H1 (cell line): ENCODE measurements at regions not wholly inside any gene's neighbourhood (a gene's known extent, or its start where the extent isn't known, plus 50 kb on each side); places are given as distances from the start of the nearest gene placed in this dataset.

ENCODE experiments used
- CTCF ChIA-PET: fragments of 300-600 bp; sonication (Branson Sonifier 250); formaldehyde crosslinking; loops from one replicate; lab custom pipeline; 2021; ENCODE audit not compliant: partially characterized antibody; lab: Charles Lee
- POLR2A ChIA-PET: fragments of 300-600 bp; sonication (Branson Sonifier 250); formaldehyde crosslinking; loops from one replicate; lab custom pipeline; 2021; ENCODE audit warnings: inconsistent platforms; ENCODE audit not compliant: partially characterized antibody; lab: Charles Lee
- DNase-seq, 2 experiments: peaks; one replicate each; pipeline versions ENCODE4 v3.0.0 to v3.0.0-alpha.2; 2010 to 2022; ENCODE audit warnings: low spot score in 2 of 2, low read depth in 1 of 2, mixed read lengths in 1 of 2
- FAIRE-seq: peaks from 2 replicates; lab custom pipeline; 2011; peaks lifted over from hg19 to GRCh38; lab: Jason Lieb, UNC
- H2AFZ ChIP-seq: 2 replicates; pipeline ENCODE4 v1.8.1; 2012; ENCODE audit warnings: low read length, inconsistent platforms
- H2AK5ac ChIP-seq: 2 replicates; pipeline ENCODE4 v1.6.1; 2013; ENCODE audit warnings: low read depth, low read length
- H2BK120ac ChIP-seq: replicated peaks from 2 replicates; pipeline ENCODE3; 2013; ENCODE audit warnings: low read depth, low read length, inconsistent platforms
- H2BK12ac ChIP-seq: 2 replicates; pipeline ENCODE4 v1.6.1; 2013; ENCODE audit warnings: low read depth, low read length
- H2BK15ac ChIP-seq: 2 replicates; pipeline ENCODE4 v1.6.1; 2013; ENCODE audit warnings: low read length
- H2BK20ac ChIP-seq: 2 replicates; pipeline ENCODE4 v1.6.1; 2013; ENCODE audit warnings: low read length
- H2BK5ac ChIP-seq: 2 replicates; pipeline ENCODE4 v1.6.1; 2013; ENCODE audit warnings: low read depth, low read length
- H3K14ac ChIP-seq: 2 replicates; pipeline ENCODE4 v1.6.1; 2013; ENCODE audit warnings: inconsistent platforms; ENCODE audit not compliant: insufficient read length
- H3K18ac ChIP-seq: 2 replicates; pipeline ENCODE4 v1.6.1; 2013; ENCODE audit warnings: low read length; ENCODE audit errors: extremely low read depth
- H3K23ac ChIP-seq: 2 replicates; pipeline ENCODE4 v1.6.1; 2013; ENCODE audit warnings: inconsistent platforms; ENCODE audit not compliant: insufficient read length
- H3K23me2 ChIP-seq: 2 replicates; pipeline ENCODE4 v1.6.1; 2013; ENCODE audit warnings: low read depth, low read length
- H3K27ac ChIP-seq: 2 replicates; pipeline ENCODE4 v1.6.1; 2011; ENCODE audit warnings: low read depth, low read length, inconsistent platforms
- H3K27me3 ChIP-seq, 4 experiments: replicated peaks in 1 of 4; 1 replicate in 1 of 4; 2 replicates in 3 of 4; pipeline versions ENCODE4 v1.6.1 to v1.8.1; 2011 to 2013; ENCODE audit warnings: low read length in 3 of 4, mild to moderate bottlenecking in 3 of 4, inconsistent platforms in 2 of 4, mixed read lengths in 2 of 4, moderate library complexity in 1 of 4; ENCODE audit not compliant: control insufficient read depth in 3 of 4, insufficient read depth in 3 of 4; ENCODE audit errors: extremely low read depth in 1 of 4
- H3K36me3 ChIP-seq, 4 experiments: 2 replicates each; pipeline versions ENCODE4 v1.6.1 to v1.8.1; 2011 to 2013; ENCODE audit warnings: mild to moderate bottlenecking in 4 of 4, low read length in 3 of 4, moderate library complexity in 2 of 4, control low read depth in 1 of 4, inconsistent platforms in 1 of 4; ENCODE audit not compliant: insufficient read depth in 4 of 4, control insufficient read depth in 2 of 4
- H3K4ac ChIP-seq: replicated peaks from 2 replicates; pipeline ENCODE3; 2013; ENCODE audit warnings: low read length, low read depth, mixed read lengths, inconsistent platforms; ENCODE audit not compliant: insufficient read length
- H3K4me1 ChIP-seq, 4 experiments: replicated peaks in 1 of 4; 1 replicate in 1 of 4; 2 replicates in 3 of 4; pipeline versions ENCODE4 v1.6.1 to v1.8.1; 2011 to 2013; ENCODE audit warnings: low read length in 3 of 4, inconsistent platforms in 2 of 4, mixed read lengths in 1 of 4; ENCODE audit not compliant: insufficient read depth in 4 of 4, control insufficient read depth in 3 of 4
- H3K4me2 ChIP-seq, 2 experiments: 2 replicates each; pipeline versions ENCODE4 v1.6.1 to v1.8.1; 2011 to 2013; ENCODE audit warnings: low read depth in 2 of 2, low read length in 2 of 2, control low read depth in 1 of 2, inconsistent platforms in 1 of 2, mild to moderate bottlenecking in 1 of 2; ENCODE audit not compliant: insufficient read depth in 1 of 2
- H3K4me3 ChIP-seq, 4 experiments: fragments of 200-600, 300-600 bp in 1 of 4; sonication (generic), shearing (Covaris generic), sonication (Bioruptor Twin) in 1 of 4; 2 replicates each; pipeline versions ENCODE4 v1.5.1 to v1.8.1; 2011 to 2016; ENCODE audit warnings: low read length in 4 of 4, low read depth in 3 of 4, control low read depth in 2 of 4, inconsistent platforms in 2 of 4, mild to moderate bottlenecking in 2 of 4, mixed read lengths in 1 of 4, moderate library complexity in 1 of 4; ENCODE audit not compliant: insufficient read depth in 2 of 4; ENCODE audit errors: extremely low read depth in 1 of 4
- H3K56ac ChIP-seq: replicated peaks from 2 replicates; pipeline ENCODE3; 2013; ENCODE audit warnings: low read depth, mild to moderate bottlenecking, mixed read lengths, low read length, inconsistent platforms; ENCODE audit not compliant: insufficient read length
- H3K79me1 ChIP-seq: 2 replicates; pipeline ENCODE4 v1.6.1; 2013; ENCODE audit warnings: low read depth, low read length, control low read depth
- H3K79me2 ChIP-seq, 2 experiments: 2 replicates each; pipeline versions ENCODE4 v1.6.1 to v1.8.1; 2012 to 2013; ENCODE audit warnings: low read length in 2 of 2, mild to moderate bottlenecking in 2 of 2, inconsistent platforms in 1 of 2; ENCODE audit not compliant: insufficient read depth in 2 of 2, control insufficient read depth in 1 of 2
- H3K9ac ChIP-seq, 4 experiments: replicated peaks in 1 of 4; 1 replicate in 1 of 4; 2 replicates in 3 of 4; pipeline versions ENCODE4 v1.6.1 to v1.8.1; 2011 to 2013; ENCODE audit warnings: low read depth in 3 of 4, low read length in 3 of 4, control low read depth in 2 of 4, mild to moderate bottlenecking in 2 of 4, moderate library complexity in 2 of 4, inconsistent platforms in 1 of 4; ENCODE audit errors: extremely low read depth in 1 of 4
- H3K9me3 ChIP-seq, 2 experiments: 2 replicates each; pipeline versions ENCODE4 v1.6.1 to v1.8.1; 2012 to 2013; ENCODE audit warnings: mild to moderate bottlenecking in 2 of 2, moderate library complexity in 2 of 2, control low read depth in 1 of 2, inconsistent platforms in 1 of 2, low read depth in 1 of 2, low read length in 1 of 2, mixed read lengths in 1 of 2; ENCODE audit not compliant: insufficient read depth in 2 of 2
- H4K20me1 ChIP-seq, 2 experiments: replicated peaks in 1 of 2; 2 replicates each; pipeline versions ENCODE3 to v1.8.1; 2011 to 2013; ENCODE audit warnings: inconsistent platforms in 2 of 2, low read length in 2 of 2, mild to moderate bottlenecking in 1 of 2; ENCODE audit not compliant: insufficient read depth in 2 of 2, control insufficient read depth in 1 of 2
- H4K5ac ChIP-seq: 2 replicates; pipeline ENCODE4 v1.6.1; 2013; ENCODE audit warnings: low read length, low read depth, mixed read lengths, inconsistent platforms; ENCODE audit not compliant: insufficient read length
- H4K8ac ChIP-seq: 2 replicates; pipeline ENCODE4 v1.8.0; 2013; ENCODE audit warnings: mild to moderate bottlenecking, moderate library complexity, low read length, inconsistent platforms; ENCODE audit not compliant: insufficient read depth; ENCODE audit errors: extremely low read depth
- H4K91ac ChIP-seq: replicated peaks from 2 replicates; pipeline ENCODE3; 2013; ENCODE audit warnings: low read length, mixed read lengths, inconsistent platforms; ENCODE audit not compliant: insufficient read length
- BCL11A ChIP-seq, 2 experiments: IDR thresholded peaks; one replicate each; pipeline ENCODE4 v1.6.1; 2011; ENCODE audit warnings: low read depth in 2 of 2, low read length in 2 of 2, mild to moderate bottlenecking in 2 of 2
- CBX5 ChIP-seq: fragments of 300-800, 300-1000 bp; sonication (generic); IDR thresholded peaks from 2 replicates; pipeline ENCODE4 v1.7.1; 2016; ENCODE audit warnings: antibody characterized with exemption, low read length, low read depth
- HDAC6 ChIP-seq: IDR thresholded peaks from one replicate; pipeline ENCODE4 v1.7.1; 2012; ENCODE audit warnings: low read depth, mild to moderate bottlenecking, inconsistent platforms, low read length, moderate library complexity
- KDM4A ChIP-seq: IDR thresholded peaks from one replicate; pipeline ENCODE4 v1.7.1; 2012; ENCODE audit warnings: low read depth, mild to moderate bottlenecking, moderate library complexity, low read length, inconsistent platforms; ENCODE audit not compliant: severe bottlenecking
- NRF1 ChIP-seq: IDR thresholded peaks from 2 replicates; pipeline ENCODE4 v1.6.1; 2011; ENCODE audit warnings: mild to moderate bottlenecking, low read depth, low read length, improper control_type of control experiment
- RBBP5 ChIP-seq: IDR thresholded peaks from 2 replicates; pipeline ENCODE4 v1.7.1; 2012; ENCODE audit warnings: low read depth, mild to moderate bottlenecking, inconsistent platforms, low read length, moderate library complexity, borderline replicate concordance
- SP2 ChIP-seq: IDR thresholded peaks from 2 replicates; pipeline ENCODE4 v1.6.1; 2012; ENCODE audit warnings: mild to moderate bottlenecking, low read length, inconsistent platforms
- WGBS, 2 experiments: shearing (Covaris generic) in 1 of 2; methylation state at CpG; one replicate each; pipeline versions ENCODE4 v1.1.6 to v1.1.7; 2013 to 2015; ENCODE audit warnings: low lambda C conversion rate in 2 of 2, mixed read lengths in 2 of 2, inconsistent platforms in 1 of 2, low coverage in 1 of 2, missing lambda C conversion rate in 1 of 2; ENCODE audit not compliant: insufficient replicate concordance in 2 of 2, insufficient coverage in 1 of 2, insufficient read length in 1 of 2; ENCODE audit errors: extremely low coverage in 1 of 2, missing lambda C conversion rate in 1 of 2; 5-methylcytosine and 5-hydroxymethylcytosine counted together
- TF ChIP-seq, protein P1 (sequence below): IDR thresholded peaks from 2 replicates; pipeline ENCODE4 v1.6.1; 2012; ENCODE audit warnings: low read length, inconsistent platforms
- TF ChIP-seq, protein P2 (sequence below): IDR thresholded peaks from 2 replicates; pipeline ENCODE4 v1.6.1; 2012; ENCODE audit warnings: inconsistent platforms

DNA sequence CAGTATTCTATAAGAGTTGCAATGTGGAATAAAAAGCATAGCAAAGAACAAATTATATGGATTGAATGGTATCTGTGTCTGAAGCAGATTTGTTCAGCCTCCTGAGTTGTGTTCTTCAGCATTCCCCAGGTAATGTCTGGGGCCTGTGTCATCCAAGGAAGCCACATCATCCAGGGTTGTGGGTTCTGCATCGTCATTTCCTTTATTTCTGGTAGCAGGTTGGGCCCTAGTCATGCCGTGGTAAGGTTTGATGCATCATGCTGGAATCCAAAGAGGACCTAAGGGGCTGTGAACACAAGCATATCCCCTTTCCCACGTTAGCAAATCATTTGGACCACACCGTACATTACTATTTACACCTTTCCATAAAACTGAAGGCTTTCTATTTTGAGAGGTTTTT, 131.0 kb upstream of the ZNF91 start:
- CTCF ChIA-PET = no interaction called here
- no peak for FAIRE-seq
- no peak overlapping the region for H3K23ac ChIP-seq
- no peak for DNase-seq
- no peaks in the 10 kb centered on the region for H3K27me3 ChIP-seq
- H3K9ac ChIP-seq = no peak overlapping the region
- no peak overlapping the region for H3K4me3 ChIP-seq
- no peak overlapping the region for H3K27ac ChIP-seq
- H3K4me1 ChIP-seq = no peaks in the 10 kb centered on the region
- H3K4me2 ChIP-seq = no peak overlapping the region
- H2BK15ac ChIP-seq = no peak overlapping the region
- 51% methylated on average over 4 of the region's 4 CpGs; no CpG with 5 or more reads in 1 of the 2 experiments for WGBS, 2 experiments
- no peak overlapping the region for H2BK20ac ChIP-seq
- H3K18ac ChIP-seq = no peak overlapping the region
- no peaks in the 10 kb centered on the region for H3K79me2 ChIP-seq
- H3K36me3 ChIP-seq = no peaks in the 10 kb centered on the region; a peak in 1 of 8 replicates
- H2AFZ ChIP-seq = no peak overlapping the region
- no peak overlapping the region for H2BK120ac ChIP-seq
- POLR2A ChIA-PET = no interaction called here
- H3K23me2 ChIP-seq = no peaks in the 10 kb centered on the region
- no peak for TF ChIP-seq RBBP5
- TF ChIP-seq, protein P1, sequence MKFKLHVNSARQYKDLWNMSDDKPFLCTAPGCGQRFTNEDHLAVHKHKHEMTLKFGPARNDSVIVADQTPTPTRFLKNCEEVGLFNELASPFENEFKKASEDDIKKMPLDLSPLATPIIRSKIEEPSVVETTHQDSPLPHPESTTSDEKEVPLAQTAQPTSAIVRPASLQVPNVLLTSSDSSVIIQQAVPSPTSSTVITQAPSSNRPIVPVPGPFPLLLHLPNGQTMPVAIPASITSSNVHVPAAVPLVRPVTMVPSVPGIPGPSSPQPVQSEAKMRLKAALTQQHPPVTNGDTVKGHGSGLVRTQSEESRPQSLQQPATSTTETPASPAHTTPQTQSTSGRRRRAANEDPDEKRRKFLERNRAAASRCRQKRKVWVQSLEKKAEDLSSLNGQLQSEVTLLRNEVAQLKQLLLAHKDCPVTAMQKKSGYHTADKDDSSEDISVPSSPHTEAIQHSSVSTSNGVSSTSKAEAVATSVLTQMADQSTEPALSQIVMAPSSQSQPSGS = no peak
- TF ChIP-seq, protein P2, sequence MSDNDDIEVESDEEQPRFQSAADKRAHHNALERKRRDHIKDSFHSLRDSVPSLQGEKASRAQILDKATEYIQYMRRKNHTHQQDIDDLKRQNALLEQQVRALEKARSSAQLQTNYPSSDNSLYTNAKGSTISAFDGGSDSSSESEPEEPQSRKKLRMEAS = no peak
- TF ChIP-seq NRF1 = no peak
- TF ChIP-seq KDM4A = no peak
- no peak for TF ChIP-seq CBX5
- no peak for TF ChIP-seq BCL11A (IDR thresholded peaks at IDR 0.05; ENCODE audit: low read depth in 2 of 2, low read length in 2 of 2)
- TF ChIP-seq HDAC6 = no peak
- TF ChIP-seq SP2 = no peak
- TF ChIP-seq, all 59 proteins: peak for 0
- Histone ChIP-seq H3K9me3 (peaks cover 60 to 88% of the 10 kb centered on the region in 2 experiments), H3K14ac (no peak overlapping the region), H4K5ac (no peak overlapping the region), H3K4ac (no peak overlapping the region), H4K20me1 (no peaks in the 10 kb centered on the region), H4K91ac (no peak overlapping the region), H2BK5ac (no peak overlapping the region), H2AK5ac (no peak overlapping the region), H2BK12ac (no peak overlapping the region), H3K56ac (no peak overlapping the region), H4K8ac (no peak overlapping the region), H3K79me1 (no peaks in the 10 kb centered on the region)
